GM23338 (cell line): ENCODE measurements at regions not wholly inside any gene's neighbourhood (a gene's known extent, or its start where the extent isn't known, plus 50 kb on each side); places are given as distances from the start of the nearest gene placed in this dataset.

ENCODE experiments used
- CREB1 ChIP-seq: fragments of 250-450 bp; sonication (Bioruptor Pico); IDR thresholded peaks from 2 replicates; pipeline ENCODE4 v1.5.0; 2020; ENCODE audit warnings: low read depth, mild to moderate bottlenecking, moderate library complexity
- EZH2 ChIP-seq: fragments of 200-600 bp; sonication (generic); IDR thresholded peaks from one replicate; pipeline ENCODE4 v1.8.0; 2017; ENCODE audit warnings: antibody characterized with exemption, mild to moderate bottlenecking, low read depth; ENCODE audit not compliant: unreplicated experiment
- EZH2phosphoT487 ChIP-seq: fragments of 200-600 bp; sonication (generic); IDR thresholded peaks from one replicate; pipeline ENCODE4 v1.8.1; 2018; ENCODE audit warnings: antibody characterized with exemption; ENCODE audit not compliant: unreplicated experiment
- JUNB ChIP-seq: IDR thresholded peaks from one replicate; pipeline ENCODE4 v1.6.1; 2016; ENCODE audit warnings: antibody characterized with exemption; ENCODE audit not compliant: unreplicated experiment
- NANOG ChIP-seq: IDR thresholded peaks from 2 replicates; pipeline ENCODE4 v1.6.1; 2016; ENCODE audit warnings: antibody characterized with exemption, borderline replicate concordance
- POLR2AphosphoS5 ChIP-seq: IDR thresholded peaks from 2 replicates; pipeline ENCODE4 v1.6.1; 2016; ENCODE audit warnings: antibody characterized with exemption, low read depth
- STAT1 ChIP-seq: IDR thresholded peaks from one replicate; pipeline ENCODE4 v1.6.1; 2016; ENCODE audit warnings: antibody characterized with exemption; ENCODE audit not compliant: unreplicated experiment
- ZNF114 ChIP-seq: fragments of 250-450 bp; sonication (Bioruptor Pico); IDR thresholded peaks from 2 replicates; pipeline ENCODE4 v1.5.0; 2020; ENCODE audit warnings: mild to moderate bottlenecking, moderate library complexity
- TF ChIP-seq, protein P1 (sequence below), 2 experiments: fragments of 200-600 bp in 1 of 2; sonication (generic) in 1 of 2; conservative IDR thresholded peaks; 2 replicates each; pipeline versions ENCODE4 v1.5.1 to v1.6.1; 2016 to 2017; ENCODE audit warnings: antibody characterized with exemption in 2 of 2, low read depth in 2 of 2, mild to moderate bottlenecking in 2 of 2, moderate library complexity in 1 of 2
- TF ChIP-seq, protein P2 (sequence below): fragments of 250-450 bp; sonication (Bioruptor Pico); IDR thresholded peaks from 2 replicates; pipeline ENCODE4 v1.5.0; 2020; ENCODE audit warnings: mild to moderate bottlenecking, moderate library complexity
- TF ChIP-seq, protein P3 (sequence below): IDR thresholded peaks from one replicate; pipeline ENCODE4 v1.6.1; 2018; ENCODE audit warnings: antibody characterized with exemption; ENCODE audit not compliant: unreplicated experiment
- TF ChIP-seq, protein P4 (sequence below): IDR thresholded peaks from 2 replicates; pipeline ENCODE4 v1.6.1; 2016; ENCODE audit warnings: antibody characterized with exemption

DNA sequence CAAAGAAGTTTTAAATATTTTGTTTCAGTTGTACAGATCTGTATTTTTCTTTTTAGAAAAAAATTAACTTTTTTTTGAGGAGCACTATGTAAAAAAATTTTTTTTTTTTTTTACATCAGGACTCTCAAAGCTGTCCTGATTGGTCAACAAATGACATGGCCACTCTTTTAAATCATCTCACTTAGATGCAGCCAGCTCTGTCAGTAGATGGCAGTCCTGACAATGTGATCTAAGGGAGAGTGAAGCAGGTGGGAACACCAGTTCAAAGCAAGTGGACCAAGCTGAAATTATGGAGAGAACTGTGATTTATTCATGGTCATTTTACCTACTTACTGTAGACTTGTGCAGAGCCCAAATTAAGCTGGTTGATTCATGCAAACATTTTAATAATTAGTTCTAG is 174.7 kb upstream of the GPRIN3 start:
- TF ChIP-seq, protein P1, sequence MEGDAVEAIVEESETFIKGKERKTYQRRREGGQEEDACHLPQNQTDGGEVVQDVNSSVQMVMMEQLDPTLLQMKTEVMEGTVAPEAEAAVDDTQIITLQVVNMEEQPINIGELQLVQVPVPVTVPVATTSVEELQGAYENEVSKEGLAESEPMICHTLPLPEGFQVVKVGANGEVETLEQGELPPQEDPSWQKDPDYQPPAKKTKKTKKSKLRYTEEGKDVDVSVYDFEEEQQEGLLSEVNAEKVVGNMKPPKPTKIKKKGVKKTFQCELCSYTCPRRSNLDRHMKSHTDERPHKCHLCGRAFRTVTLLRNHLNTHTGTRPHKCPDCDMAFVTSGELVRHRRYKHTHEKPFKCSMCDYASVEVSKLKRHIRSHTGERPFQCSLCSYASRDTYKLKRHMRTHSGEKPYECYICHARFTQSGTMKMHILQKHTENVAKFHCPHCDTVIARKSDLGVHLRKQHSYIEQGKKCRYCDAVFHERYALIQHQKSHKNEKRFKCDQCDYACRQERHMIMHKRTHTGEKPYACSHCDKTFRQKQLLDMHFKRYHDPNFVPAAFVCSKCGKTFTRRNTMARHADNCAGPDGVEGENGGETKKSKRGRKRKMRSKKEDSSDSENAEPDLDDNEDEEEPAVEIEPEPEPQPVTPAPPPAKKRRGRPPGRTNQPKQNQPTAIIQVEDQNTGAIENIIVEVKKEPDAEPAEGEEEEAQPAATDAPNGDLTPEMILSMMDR (conservative IDR thresholded peaks at IDR 0.05; ENCODE audit: low read depth in 2 of 2), result peak; percentile 55 to 84
- TF ChIP-seq EZH2 (no peak), POLR2AphosphoS5 (no peak), EZH2phosphoT487 (no peak), NANOG (no peak), CREB1 (no peak), ZNF114 (CRISPR knock-in tag) (no peak), JUNB (no peak), STAT1 (no peak)
- TF ChIP-seq, protein P2, sequence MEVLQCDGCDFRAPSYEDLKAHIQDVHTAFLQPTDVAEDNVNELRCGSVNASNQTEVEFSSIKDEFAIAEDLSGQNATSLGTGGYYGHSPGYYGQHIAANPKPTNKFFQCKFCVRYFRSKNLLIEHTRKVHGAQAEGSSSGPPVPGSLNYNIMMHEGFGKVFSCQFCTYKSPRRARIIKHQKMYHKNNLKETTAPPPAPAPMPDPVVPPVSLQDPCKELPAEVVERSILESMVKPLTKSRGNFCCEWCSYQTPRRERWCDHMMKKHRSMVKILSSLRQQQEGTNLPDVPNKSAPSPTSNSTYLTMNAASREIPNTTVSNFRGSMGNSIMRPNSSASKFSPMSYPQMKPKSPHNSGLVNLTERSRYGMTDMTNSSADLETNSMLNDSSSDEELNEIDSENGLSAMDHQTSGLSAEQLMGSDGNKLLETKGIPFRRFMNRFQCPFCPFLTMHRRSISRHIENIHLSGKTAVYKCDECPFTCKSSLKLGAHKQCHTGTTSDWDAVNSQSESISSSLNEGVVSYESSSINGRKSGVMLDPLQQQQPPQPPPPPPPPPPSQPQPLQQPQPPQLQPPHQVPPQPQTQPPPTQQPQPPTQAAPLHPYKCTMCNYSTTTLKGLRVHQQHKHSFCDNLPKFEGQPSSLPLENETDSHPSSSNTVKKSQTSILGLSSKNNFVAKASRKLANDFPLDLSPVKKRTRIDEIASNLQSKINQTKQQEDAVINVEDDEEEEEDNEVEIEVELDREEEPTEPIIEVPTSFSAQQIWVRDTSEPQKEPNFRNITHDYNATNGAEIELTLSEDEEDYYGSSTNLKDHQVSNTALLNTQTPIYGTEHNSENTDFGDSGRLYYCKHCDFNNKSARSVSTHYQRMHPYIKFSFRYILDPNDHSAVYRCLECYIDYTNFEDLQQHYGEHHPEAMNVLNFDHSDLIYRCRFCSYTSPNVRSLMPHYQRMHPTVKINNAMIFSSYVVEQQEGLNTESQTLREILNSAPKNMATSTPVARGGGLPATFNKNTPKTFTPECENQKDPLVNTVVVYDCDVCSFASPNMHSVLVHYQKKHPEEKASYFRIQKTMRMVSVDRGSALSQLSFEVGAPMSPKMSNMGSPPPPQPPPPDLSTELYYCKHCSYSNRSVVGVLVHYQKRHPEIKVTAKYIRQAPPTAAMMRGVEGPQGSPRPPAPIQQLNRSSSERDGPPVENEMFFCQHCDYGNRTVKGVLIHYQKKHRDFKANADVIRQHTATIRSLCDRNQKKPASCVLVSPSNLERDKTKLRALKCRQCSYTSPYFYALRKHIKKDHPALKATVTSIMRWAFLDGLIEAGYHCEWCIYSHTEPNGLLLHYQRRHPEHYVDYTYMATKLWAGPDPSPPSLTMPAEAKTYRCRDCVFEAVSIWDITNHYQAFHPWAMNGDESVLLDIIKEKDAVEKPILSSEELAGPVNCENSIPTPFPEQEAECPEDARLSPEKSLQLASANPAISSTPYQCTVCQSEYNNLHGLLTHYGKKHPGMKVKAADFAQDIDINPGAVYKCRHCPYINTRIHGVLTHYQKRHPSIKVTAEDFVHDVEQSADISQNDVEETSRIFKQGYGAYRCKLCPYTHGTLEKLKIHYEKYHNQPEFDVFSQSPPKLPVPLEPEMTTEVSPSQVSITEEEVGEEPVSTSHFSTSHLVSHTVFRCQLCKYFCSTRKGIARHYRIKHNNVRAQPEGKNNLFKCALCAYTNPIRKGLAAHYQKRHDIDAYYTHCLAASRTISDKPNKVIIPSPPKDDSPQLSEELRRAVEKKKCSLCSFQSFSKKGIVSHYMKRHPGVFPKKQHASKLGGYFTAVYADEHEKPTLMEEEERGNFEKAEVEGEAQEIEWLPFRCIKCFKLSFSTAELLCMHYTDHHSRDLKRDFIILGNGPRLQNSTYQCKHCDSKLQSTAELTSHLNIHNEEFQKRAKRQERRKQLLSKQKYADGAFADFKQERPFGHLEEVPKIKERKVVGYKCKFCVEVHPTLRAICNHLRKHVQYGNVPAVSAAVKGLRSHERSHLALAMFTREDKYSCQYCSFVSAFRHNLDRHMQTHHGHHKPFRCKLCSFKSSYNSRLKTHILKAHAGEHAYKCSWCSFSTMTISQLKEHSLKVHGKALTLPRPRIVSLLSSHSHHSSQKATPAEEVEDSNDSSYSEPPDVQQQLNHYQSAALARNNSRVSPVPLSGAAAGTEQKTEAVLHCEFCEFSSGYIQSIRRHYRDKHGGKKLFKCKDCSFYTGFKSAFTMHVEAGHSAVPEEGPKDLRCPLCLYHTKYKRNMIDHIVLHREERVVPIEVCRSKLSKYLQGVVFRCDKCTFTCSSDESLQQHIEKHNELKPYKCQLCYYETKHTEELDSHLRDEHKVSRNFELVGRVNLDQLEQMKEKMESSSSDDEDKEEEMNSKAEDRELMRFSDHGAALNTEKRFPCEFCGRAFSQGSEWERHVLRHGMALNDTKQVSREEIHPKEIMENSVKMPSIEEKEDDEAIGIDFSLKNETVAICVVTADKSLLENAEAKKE (CRISPR knock-in tag), result no peak
- TF ChIP-seq, protein P3, sequence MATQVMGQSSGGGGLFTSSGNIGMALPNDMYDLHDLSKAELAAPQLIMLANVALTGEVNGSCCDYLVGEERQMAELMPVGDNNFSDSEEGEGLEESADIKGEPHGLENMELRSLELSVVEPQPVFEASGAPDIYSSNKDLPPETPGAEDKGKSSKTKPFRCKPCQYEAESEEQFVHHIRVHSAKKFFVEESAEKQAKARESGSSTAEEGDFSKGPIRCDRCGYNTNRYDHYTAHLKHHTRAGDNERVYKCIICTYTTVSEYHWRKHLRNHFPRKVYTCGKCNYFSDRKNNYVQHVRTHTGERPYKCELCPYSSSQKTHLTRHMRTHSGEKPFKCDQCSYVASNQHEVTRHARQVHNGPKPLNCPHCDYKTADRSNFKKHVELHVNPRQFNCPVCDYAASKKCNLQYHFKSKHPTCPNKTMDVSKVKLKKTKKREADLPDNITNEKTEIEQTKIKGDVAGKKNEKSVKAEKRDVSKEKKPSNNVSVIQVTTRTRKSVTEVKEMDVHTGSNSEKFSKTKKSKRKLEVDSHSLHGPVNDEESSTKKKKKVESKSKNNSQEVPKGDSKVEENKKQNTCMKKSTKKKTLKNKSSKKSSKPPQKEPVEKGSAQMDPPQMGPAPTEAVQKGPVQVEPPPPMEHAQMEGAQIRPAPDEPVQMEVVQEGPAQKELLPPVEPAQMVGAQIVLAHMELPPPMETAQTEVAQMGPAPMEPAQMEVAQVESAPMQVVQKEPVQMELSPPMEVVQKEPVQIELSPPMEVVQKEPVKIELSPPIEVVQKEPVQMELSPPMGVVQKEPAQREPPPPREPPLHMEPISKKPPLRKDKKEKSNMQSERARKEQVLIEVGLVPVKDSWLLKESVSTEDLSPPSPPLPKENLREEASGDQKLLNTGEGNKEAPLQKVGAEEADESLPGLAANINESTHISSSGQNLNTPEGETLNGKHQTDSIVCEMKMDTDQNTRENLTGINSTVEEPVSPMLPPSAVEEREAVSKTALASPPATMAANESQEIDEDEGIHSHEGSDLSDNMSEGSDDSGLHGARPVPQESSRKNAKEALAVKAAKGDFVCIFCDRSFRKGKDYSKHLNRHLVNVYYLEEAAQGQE, result no peak
- TF ChIP-seq, protein P4, sequence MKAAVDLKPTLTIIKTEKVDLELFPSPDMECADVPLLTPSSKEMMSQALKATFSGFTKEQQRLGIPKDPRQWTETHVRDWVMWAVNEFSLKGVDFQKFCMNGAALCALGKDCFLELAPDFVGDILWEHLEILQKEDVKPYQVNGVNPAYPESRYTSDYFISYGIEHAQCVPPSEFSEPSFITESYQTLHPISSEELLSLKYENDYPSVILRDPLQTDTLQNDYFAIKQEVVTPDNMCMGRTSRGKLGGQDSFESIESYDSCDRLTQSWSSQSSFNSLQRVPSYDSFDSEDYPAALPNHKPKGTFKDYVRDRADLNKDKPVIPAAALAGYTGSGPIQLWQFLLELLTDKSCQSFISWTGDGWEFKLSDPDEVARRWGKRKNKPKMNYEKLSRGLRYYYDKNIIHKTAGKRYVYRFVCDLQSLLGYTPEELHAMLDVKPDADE, result no peak
